OCI-LY3 (cell line): ENCODE measurements at regions not wholly inside any gene's neighbourhood (a gene's known extent, or its start where the extent isn't known, plus 50 kb on each side); places are given as distances from the start of the nearest gene placed in this dataset.

Experiments
- H2AFZ ChIP-seq: fragments of 200-600, 300-600 bp; shearing (Covaris generic); 2 replicates; pipeline ENCODE4 v1.6.0; 2014; ENCODE audit warnings: antibody characterized with exemption, low read depth, low read length
- H3K27ac ChIP-seq: fragments of 200-600, 300-600 bp; sonication (generic); 2 replicates; pipeline ENCODE4 v1.5.1; 2014; ENCODE audit warnings: mild to moderate bottlenecking, low read length, moderate library complexity, mixed read lengths
- H3K27me3 ChIP-seq: fragments of 200-600, 300-600 bp; sonication (generic); 2 replicates; pipeline ENCODE4 v1.6.1; 2014; ENCODE audit warnings: low read depth, low read length, mixed read lengths
- H3K36me3 ChIP-seq: fragments of 200-600, 300-600 bp; sonication (generic); replicated peaks from 2 replicates; pipeline ENCODE3; 2014; ENCODE audit warnings: low read depth, low read length, mixed read lengths
- H3K4me1 ChIP-seq: fragments of 300-600, 200-600 bp; sonication (generic); 2 replicates; pipeline ENCODE4 v1.6.1; 2014; ENCODE audit warnings: low read length, mixed read lengths
- H3K4me2 ChIP-seq: fragments of 200-600, 300-600 bp; sonication (generic); 2 replicates; pipeline ENCODE4 v1.6.1; 2014; ENCODE audit warnings: low read length, mixed read lengths
- H3K4me3 ChIP-seq: fragments of 300-600, 200-600 bp; sonication (generic); 2 replicates; pipeline ENCODE4 v1.5.1; 2014; ENCODE audit warnings: antibody characterized with exemption, mild to moderate bottlenecking, low read length, moderate library complexity
- H3K79me2 ChIP-seq: fragments of 300-600, 200-600 bp; shearing (Covaris generic); 2 replicates; pipeline ENCODE4 v1.6.1; 2014; ENCODE audit warnings: mild to moderate bottlenecking, low read length, mixed read lengths
- H3K9ac ChIP-seq: fragments of 300-600, 200-600 bp; shearing (Covaris generic); 2 replicates; pipeline ENCODE4 v1.6.0; 2014; ENCODE audit warnings: mild to moderate bottlenecking, low read length, moderate library complexity
- H3K9me3 ChIP-seq: fragments of 200-600, 300-600 bp; shearing (Covaris generic); 2 replicates; pipeline ENCODE4 v1.6.1; 2014; ENCODE audit warnings: low read length, mixed read lengths; ENCODE audit not compliant: insufficient read depth
- H4K20me1 ChIP-seq: fragments of 200-600, 300-600 bp; sonication (generic); 2 replicates; pipeline ENCODE4 v1.6.1; 2016; ENCODE audit warnings: low read length, mixed read lengths; ENCODE audit not compliant: insufficient read depth
- EZH2phosphoT487 ChIP-seq: fragments of 200-600 bp; shearing (Covaris generic); IDR thresholded peaks from 2 replicates; pipeline ENCODE4 v1.6.1; 2018; ENCODE audit warnings: antibody characterized with exemption, mixed run types, low read depth
- TF ChIP-seq, protein P1 (sequence below): fragments of 200-600, 300-600 bp; sonication (generic); IDR thresholded peaks from 2 replicates; pipeline ENCODE4 v1.5.1; 2014; ENCODE audit warnings: antibody characterized with exemption, low read length, low read depth

DNA sequence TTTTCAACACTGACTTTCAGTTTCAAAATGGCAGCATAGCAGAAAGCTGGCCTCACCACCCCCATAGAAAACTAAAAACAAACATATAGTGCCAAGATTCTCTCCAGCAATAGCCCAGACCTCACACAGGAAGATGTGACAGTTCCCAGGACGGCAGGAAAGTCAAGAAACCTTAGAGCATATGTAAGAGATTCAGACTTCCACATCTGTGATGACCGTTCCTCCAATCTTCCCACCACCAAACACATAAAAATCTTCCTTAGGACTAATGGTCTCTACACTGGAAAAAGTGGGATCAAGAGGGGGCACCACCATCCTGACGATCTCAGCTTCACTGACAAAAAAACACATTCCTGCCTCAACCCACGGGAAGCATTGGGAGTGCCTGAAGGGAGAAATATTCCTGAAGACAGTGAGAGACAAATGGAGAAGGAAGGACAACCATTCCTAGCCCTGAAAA, 134.1 kb upstream of the CPXCR1 start:
- no peak overlapping the region for H3K27ac ChIP-seq
- H3K79me2 ChIP-seq, result no peaks in the 10 kb centered on the region
- peak overlapping the region; percentile 59; the same call in 1 of the 2 replicates for H2AFZ ChIP-seq
- H3K4me1 ChIP-seq, result no peaks in the 10 kb centered on the region
- H3K36me3 ChIP-seq, result no peaks in the 10 kb centered on the region
- peak overlapping the region; percentile 43 for H3K4me2 ChIP-seq
- no peaks in the 10 kb centered on the region for H3K9me3 ChIP-seq
- no peaks in the 10 kb centered on the region for H4K20me1 ChIP-seq
- no peaks in the 10 kb centered on the region for H3K27me3 ChIP-seq
- peak overlapping the region; percentile 38 for H3K4me3 ChIP-seq
- H3K9ac ChIP-seq, result no peak overlapping the region
- no peak for TF ChIP-seq EZH2phosphoT487
- TF ChIP-seq, protein P1, sequence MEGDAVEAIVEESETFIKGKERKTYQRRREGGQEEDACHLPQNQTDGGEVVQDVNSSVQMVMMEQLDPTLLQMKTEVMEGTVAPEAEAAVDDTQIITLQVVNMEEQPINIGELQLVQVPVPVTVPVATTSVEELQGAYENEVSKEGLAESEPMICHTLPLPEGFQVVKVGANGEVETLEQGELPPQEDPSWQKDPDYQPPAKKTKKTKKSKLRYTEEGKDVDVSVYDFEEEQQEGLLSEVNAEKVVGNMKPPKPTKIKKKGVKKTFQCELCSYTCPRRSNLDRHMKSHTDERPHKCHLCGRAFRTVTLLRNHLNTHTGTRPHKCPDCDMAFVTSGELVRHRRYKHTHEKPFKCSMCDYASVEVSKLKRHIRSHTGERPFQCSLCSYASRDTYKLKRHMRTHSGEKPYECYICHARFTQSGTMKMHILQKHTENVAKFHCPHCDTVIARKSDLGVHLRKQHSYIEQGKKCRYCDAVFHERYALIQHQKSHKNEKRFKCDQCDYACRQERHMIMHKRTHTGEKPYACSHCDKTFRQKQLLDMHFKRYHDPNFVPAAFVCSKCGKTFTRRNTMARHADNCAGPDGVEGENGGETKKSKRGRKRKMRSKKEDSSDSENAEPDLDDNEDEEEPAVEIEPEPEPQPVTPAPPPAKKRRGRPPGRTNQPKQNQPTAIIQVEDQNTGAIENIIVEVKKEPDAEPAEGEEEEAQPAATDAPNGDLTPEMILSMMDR, result no peak

DNA sequence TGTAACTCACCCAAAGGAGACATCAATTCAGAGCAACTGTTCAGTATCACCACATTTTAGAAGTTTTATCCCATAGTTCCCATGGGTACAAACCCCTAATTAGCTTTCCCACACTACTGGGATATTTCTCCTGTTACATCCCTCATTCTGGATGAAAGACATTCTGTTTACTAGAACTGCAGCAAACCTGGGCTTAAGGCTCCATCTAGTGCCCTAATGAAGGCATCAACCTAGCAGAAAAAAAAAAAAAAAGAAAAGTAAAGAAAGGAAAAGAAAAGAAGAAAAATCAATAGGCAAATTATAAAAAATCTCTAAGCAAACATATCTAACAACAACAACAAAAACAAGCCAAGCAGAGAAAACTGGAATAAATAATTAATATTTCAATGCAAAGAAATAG, 133.7 kb upstream of the CPXCR1 start:
- no peaks in the 10 kb centered on the region for H3K79me2 ChIP-seq
- peak overlapping the region; percentile 43; the same call in 1 of the 2 replicates for H3K4me2 ChIP-seq
- H3K4me1 ChIP-seq, result no peaks in the 10 kb centered on the region
- H3K36me3 ChIP-seq, result no peaks in the 10 kb centered on the region
- H4K20me1 ChIP-seq, result no peaks in the 10 kb centered on the region
- no peak overlapping the region for H3K4me3 ChIP-seq
- no peaks in the 10 kb centered on the region for H3K27me3 ChIP-seq
- H3K9me3 ChIP-seq, result no peaks in the 10 kb centered on the region
- peak overlapping the region; percentile 59; the same call in 1 of the 2 replicates for H2AFZ ChIP-seq
- no peak overlapping the region for H3K27ac ChIP-seq
- TF ChIP-seq, protein P1, result peak; percentile 55
- no peak for TF ChIP-seq EZH2phosphoT487
- no peak overlapping the region for H3K9ac ChIP-seq

DNA sequence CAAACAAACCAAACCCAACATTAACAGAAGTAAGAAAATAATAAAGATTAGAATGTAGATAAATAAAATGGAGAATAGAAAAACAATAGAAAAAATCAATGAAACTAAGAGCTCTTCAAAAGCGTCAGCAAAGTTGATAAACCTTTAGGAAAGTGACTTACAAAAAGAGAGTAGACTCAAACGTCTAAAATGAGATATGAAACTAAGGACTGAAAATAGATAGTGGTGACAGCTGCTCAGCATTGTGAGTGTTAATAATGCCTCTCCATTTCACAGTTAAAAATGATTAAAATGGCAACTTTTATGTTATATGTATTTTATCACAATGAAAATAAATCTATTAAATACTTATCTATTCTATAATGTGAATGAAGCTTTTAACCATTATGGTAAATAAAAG, 125.7 kb upstream of the CPXCR1 start:
- H2AFZ ChIP-seq, result no peak overlapping the region
- H3K9me3 ChIP-seq, result no peaks in the 10 kb centered on the region
- H3K79me2 ChIP-seq, result no peaks in the 10 kb centered on the region
- no peaks in the 10 kb centered on the region for H4K20me1 ChIP-seq
- H3K4me3 ChIP-seq, result no peak overlapping the region
- peak overlapping the region; percentile 12; the same call in 1 of the 2 replicates for H3K4me2 ChIP-seq
- no peak overlapping the region for H3K9ac ChIP-seq
- H3K27me3 ChIP-seq, result no peaks in the 10 kb centered on the region
- H3K4me1 ChIP-seq, result peaks cover 6% of the 10 kb centered on the region; the same call in 1 of the 2 replicates
- no peaks in the 10 kb centered on the region for H3K36me3 ChIP-seq
- no peak for TF ChIP-seq EZH2phosphoT487
- TF ChIP-seq, protein P1, result no peak
- H3K27ac ChIP-seq, result no peak overlapping the region

DNA sequence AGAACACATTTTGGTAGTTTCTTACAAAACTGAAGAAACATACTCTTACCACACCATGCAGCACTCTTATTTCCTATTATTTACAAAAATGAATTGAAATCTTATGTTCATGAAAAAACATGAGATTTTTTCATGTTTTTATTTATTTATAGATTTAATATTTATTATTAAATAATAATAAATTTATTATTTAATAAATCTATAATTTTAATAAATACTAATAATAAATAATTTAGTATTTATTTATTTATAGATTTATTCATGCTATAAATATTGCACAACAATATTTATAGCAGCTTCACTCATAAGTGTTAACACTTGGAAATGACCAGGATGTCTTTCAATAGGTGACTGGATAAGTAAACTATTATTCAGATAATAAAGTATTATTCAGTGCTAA, 91.6 kb upstream of the CPXCR1 start:
- Histone ChIP-seq H3K27me3 (no peaks in the 10 kb centered on the region), H3K36me3 (no peaks in the 10 kb centered on the region)

More for the DNA sequence above, 91.6 kb upstream of the CPXCR1 start:
- Histone ChIP-seq H3K4me3 (no peak overlapping the region), H3K79me2 (no peaks in the 10 kb centered on the region), H3K27ac (no peak overlapping the region), H3K9ac (no peak overlapping the region), H4K20me1 (no peaks in the 10 kb centered on the region), H2AFZ (no peak overlapping the region), H3K4me1 (no peaks in the 10 kb centered on the region), H3K4me2 (no peak overlapping the region), H3K9me3 (no peaks in the 10 kb centered on the region)
- TF ChIP-seq, protein P1, result no peak
- no peak for TF ChIP-seq EZH2phosphoT487
